GM23338 (cell line): ENCODE measurements at regions not wholly inside any gene's neighbourhood (a gene's known extent, or its start where the extent isn't known, plus 50 kb on each side); places are given as distances from the start of the nearest gene placed in this dataset.

ENCODE experiments used
- CTCF ChIP-seq, 2 experiments: fragments of 200-600 bp in 1 of 2; sonication (generic) in 1 of 2; conservative IDR thresholded peaks; 2 replicates each; pipeline versions ENCODE4 v1.5.1 to v1.6.1; 2016 to 2017; ENCODE audit warnings: antibody characterized with exemption in 2 of 2, low read depth in 2 of 2, mild to moderate bottlenecking in 2 of 2, moderate library complexity in 1 of 2
- ETS1 ChIP-seq: IDR thresholded peaks from 2 replicates; pipeline ENCODE4 v1.6.1; 2016; ENCODE audit warnings: antibody characterized with exemption
- POLR2AphosphoS5 ChIP-seq: IDR thresholded peaks from 2 replicates; pipeline ENCODE4 v1.6.1; 2016; ENCODE audit warnings: antibody characterized with exemption, low read depth
- REST ChIP-seq: IDR thresholded peaks from one replicate; pipeline ENCODE4 v1.6.1; 2018; ENCODE audit warnings: antibody characterized with exemption; ENCODE audit not compliant: unreplicated experiment
- ZNF462 ChIP-seq: fragments of 250-450 bp; sonication (Bioruptor Pico); IDR thresholded peaks from 2 replicates; pipeline ENCODE4 v1.5.0; 2020; ENCODE audit warnings: mild to moderate bottlenecking, moderate library complexity

- TF ChIP-seq CTCF (conservative IDR thresholded peaks at IDR 0.05; ENCODE audit: low read depth in 2 of 2) (no peak), POLR2AphosphoS5 (no peak), ZNF462 (CRISPR knock-in tag) (no peak), ETS1 (no peak), REST (no peak)
Measured at GRCh38 chr6:147136057-147136456, 68.2 kb upstream of the STXBP5 start.
